ENCODE measurements at regions not wholly inside any gene's neighbourhood (a gene's known extent, or its start where the extent isn't known, plus 50 kb on each side); places are given as distances from the start of the nearest gene placed in this dataset.

- DNase-seq (ENCODE audit: low read depth), result no peak
Observed at GRCh38 chr15:53305554-53305953, 453.9 kb downstream of the WDR72 start.

GRCh38 chr15:53305101-53305500 lies 454.4 kb downstream of the WDR72 start:
- DNase-seq (ENCODE audit: low read depth), result no peak

- no peak for DNase-seq (ENCODE audit: low read depth)
Observed at GRCh38 chr15:53297828-53298227, 461.6 kb downstream of the WDR72 start.

DNA sequence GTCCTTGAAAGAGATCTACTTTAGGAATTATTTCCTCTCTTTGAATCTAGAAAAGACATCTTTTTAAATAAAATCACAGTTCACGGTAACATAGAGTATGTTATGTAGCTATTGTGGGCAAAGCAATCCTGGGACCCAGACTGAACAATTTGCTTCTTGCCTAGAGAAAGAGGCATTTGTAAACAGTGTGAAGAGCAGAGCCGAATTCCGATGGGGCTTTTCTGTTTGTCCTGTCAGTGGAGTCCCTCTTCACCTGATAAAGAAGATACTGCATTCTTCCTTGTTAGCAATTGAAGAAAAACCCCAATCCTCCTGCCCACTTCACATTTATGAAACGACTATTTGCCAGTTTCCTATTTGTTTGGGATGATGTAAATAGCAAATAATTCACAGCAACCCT lies 462.9 kb downstream of the WDR72 start:
- DNase-seq (ENCODE audit: low read depth), result no peak

- no peak for DNase-seq (ENCODE audit: low read depth)
Observed at GRCh38 chr15:53295574-53295973, 463.9 kb downstream of the WDR72 start.

DNA sequence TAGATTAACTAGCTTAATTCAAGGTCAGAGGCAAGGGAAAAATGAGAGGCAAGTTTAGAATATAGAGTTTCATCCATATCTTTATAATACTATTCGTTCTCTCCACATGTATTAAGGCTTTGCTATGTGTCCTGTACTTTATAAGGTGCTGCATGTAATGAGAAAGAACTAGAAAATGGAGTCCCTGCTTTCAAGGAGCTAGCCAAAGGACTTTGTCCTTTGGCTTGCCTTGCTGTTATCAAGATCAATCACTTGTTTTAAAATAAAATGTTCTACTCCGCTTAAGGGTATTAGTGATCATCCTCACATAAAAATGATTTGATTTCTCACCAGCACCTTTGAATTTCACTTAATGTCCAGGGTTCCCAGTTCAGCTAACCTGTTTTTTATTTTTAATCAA lies 470.9 kb downstream of the WDR72 start:
- DNase-seq (ENCODE audit: low read depth), result no peak

DNA sequence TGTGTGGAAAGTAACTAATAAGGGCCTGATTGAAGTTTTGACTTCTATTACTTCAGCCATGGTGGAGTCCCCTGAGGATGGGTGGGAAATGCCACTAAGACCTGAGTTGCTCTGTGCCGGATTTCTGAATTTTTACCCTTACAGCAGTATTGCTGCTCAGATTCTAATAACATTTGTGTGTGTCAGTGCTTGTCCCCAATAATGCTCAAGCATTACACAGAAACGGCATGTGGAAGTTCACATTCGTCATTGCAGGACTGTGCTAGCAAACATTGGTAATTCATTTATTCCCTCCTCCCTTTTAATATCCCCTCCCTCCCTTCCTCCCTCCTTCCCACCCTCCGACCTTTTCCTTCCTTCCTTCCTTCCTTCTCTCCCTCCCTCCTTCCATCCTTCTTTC lies 484.5 kb upstream of the ONECUT1 start:
- no peak for DNase-seq (ENCODE audit: low read depth)

GRCh38 chr15:53272116-53272515 lies 482.0 kb upstream of the ONECUT1 start:
- no peak for DNase-seq (ENCODE audit: low read depth)

DNA sequence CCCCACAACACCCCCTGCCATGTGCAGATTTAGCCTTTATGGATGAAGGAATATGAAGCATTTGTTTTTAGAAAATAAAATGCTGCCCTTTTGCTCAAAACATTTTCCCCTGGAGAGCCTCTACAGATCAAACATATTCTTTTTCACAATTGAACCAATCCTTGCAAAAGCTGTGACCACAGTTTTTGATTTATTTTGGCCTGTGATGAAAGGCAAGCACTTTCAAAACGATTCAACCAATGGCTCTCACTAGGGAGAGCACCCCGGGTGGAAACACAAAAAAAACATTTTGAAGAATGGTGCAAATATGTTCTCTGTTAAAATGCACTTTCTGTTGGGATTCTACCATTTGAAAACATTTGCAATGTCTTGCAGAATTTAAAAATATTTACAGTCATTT lies 476.0 kb upstream of the ONECUT1 start:
- DNase-seq (ENCODE audit: low read depth), result no peak

- no peak for DNase-seq (ENCODE audit: low read depth)
Observed at GRCh38 chr15:53260647-53261046, 470.5 kb upstream of the ONECUT1 start.

GRCh38 chr15:53256457-53256856 lies 466.3 kb upstream of the ONECUT1 start:
- no peak for DNase-seq (ENCODE audit: low read depth)

DNA sequence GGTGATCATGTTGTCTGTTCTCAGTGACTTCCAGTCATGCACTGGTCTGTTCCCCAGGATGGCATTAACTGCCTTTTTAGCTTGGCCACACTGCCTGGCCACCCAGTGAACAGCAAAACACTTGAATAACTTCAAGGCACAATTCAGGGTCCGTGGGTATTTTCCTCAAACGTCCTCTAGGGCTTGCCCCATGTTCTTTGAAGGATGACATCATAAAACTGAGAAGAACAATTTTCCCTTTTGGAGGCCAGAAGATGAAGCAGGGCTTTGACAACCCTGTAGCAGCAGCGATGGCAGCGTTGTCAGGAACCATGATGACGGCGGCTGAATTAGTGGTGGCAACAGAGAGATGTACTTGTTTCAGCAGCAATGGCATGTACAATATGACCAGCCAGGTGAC lies 465.9 kb upstream of the ONECUT1 start:
- DNase-seq (ENCODE audit: low read depth), result no peak

DNA sequence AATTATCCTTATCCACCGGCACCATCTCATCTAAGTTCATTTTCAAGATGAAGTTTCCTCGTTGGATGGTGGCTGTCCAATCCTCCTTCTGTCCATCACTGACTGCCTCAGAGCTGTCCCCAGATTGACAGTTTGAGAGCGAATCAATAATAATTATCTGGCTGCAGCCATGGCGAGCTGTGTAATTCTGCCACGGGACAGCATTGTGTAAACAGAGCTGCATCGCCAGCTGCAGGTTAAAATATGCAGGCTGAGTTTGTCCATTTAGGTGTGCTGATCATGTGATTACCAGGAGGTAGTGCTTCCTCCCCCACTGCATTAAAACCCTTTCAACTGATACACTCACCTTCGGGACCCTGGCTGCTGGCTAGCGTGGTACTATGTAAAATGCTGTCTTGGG lies 461.9 kb upstream of the ONECUT1 start:
- DNase-seq (ENCODE audit: low read depth), result no peak

GRCh38 chr15:53251523-53251922 lies 461.4 kb upstream of the ONECUT1 start:
- DNase-seq (ENCODE audit: low read depth), result no peak

- no peak for DNase-seq (ENCODE audit: low read depth)
Observed at GRCh38 chr15:53247041-53247708, 457.0 kb upstream of the ONECUT1 start.

DNA sequence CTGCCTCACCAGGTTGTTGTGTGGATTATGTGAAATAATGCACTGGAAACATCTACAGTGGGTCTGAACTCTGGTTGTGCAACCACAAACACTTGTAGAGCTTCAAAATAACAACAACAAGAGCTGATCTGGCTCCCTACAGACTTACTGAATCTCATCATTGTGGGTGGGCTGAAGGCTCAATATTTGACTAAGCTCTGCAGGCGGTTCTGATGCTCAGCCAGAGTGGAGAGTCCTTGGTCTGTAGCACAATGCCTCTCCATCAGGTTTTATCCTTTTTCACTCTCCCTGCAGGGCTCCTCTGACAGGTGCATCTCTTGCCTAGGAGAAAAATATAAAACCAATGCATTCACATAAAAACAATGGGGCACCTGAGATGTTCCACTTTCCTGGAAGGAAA lies 456.3 kb upstream of the ONECUT1 start:
- DNase-seq (ENCODE audit: low read depth), result no peak

DNA sequence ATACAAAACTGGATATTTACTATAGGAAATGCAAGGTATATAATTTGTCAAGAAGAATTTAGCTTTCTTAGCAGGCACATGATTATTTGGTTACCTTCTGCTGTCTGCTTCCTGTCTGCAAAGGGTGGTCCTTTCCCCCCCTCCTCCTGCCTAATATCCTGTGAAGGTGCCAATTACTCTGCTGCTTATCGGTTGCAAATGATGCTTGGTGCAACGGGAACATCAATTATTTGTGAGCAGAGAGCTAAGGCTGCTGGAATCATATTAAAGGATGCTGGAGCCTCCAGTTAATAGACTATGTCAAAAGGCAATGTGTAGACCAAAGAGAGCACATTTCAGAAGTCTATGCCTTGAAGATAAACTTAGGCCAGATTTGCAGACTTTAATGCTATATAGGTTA lies 443.7 kb upstream of the ONECUT1 start:
- DNase-seq (ENCODE audit: low read depth), result no peak

- DNase-seq (ENCODE audit: low read depth), result no peak
Observed at GRCh38 chr15:53230473-53230872, 440.3 kb upstream of the ONECUT1 start.

GRCh38 chr15:53226559-53226958 lies 436.4 kb upstream of the ONECUT1 start:
- no peak for DNase-seq (ENCODE audit: low read depth)

- no peak for DNase-seq (ENCODE audit: low read depth)
Observed at GRCh38 chr15:53225781-53226180, 435.6 kb upstream of the ONECUT1 start.

DNA sequence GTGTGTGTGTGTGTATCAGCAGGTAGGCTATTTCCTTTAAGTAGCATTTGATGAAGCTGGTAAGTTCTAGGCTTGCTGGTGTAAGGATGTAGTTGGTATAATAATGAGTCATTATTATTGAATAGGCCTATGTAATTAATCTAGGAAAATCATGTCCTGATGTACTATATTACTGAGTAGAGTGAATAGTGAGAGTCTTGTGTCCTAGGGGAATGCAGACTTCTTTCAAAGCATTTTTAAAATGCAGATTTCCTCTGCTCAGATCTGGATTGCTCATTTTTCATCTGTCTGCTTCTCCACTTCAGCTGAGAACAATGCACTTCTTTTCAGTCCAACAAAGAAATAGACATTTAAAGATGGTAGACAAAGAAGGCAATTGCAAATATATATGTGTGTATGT lies 434.2 kb upstream of the ONECUT1 start:
- no peak for DNase-seq (ENCODE audit: low read depth)

DNA sequence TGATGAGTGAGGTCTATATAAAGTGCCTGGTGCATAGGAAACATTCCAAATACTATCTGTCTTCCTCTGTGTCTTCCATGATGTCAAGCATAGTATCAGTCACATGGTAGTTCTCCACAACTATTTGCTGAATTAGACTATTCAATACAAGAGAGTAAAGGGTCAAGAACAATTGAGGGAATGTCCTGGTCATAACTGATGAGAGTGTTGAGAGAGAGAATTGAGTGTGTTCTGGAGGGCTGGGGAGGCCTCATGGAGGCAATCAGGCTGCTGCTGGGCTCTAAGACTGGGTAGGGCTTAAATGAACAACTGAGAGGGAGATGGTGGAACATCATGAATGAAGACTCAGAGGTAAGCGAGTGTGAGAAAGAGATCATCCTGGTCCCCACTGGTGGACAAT lies 433.7 kb upstream of the ONECUT1 start:
- DNase-seq (ENCODE audit: low read depth), result no peak

- no peak for DNase-seq (ENCODE audit: low read depth)
Observed at GRCh38 chr15:53218666-53219580, 428.8 kb upstream of the ONECUT1 start.

Measured in Daoy (cell line).